H9 (cell line): ENCODE measurements at regions not wholly inside any gene's neighbourhood (a gene's known extent, or its start where the extent isn't known, plus 50 kb on each side); places are given as distances from the start of the nearest gene placed in this dataset.

Source experiments
- DNase-seq: peaks from one replicate; pipeline ENCODE4 v3.0.0-alpha.2; 2017
- H2AFZ ChIP-seq: one replicate; pipeline ENCODE4 v1.6.1; 2013; ENCODE audit warnings: mild to moderate bottlenecking, low read length, control low read depth, moderate library complexity
- H2AK5ac ChIP-seq: 2 replicates; pipeline ENCODE4 v1.6.1; 2013; ENCODE audit warnings: low read length, control low read depth, mixed read lengths; ENCODE audit not compliant: insufficient read length
- H2BK120ac ChIP-seq: one replicate; pipeline ENCODE4 v1.6.1; 2013; ENCODE audit warnings: low read depth, mild to moderate bottlenecking, low read length, control low read depth, inconsistent platforms; ENCODE audit not compliant: poor library complexity, severe bottlenecking
- H2BK12ac ChIP-seq: 2 replicates; pipeline ENCODE4 v1.6.1; 2013; ENCODE audit warnings: low read length, control low read depth, mixed read lengths, low read depth; ENCODE audit not compliant: insufficient read length
- H2BK15ac ChIP-seq: 2 replicates; pipeline ENCODE4 v1.6.1; 2013; ENCODE audit warnings: low read depth, low read length, control low read depth
- H2BK20ac ChIP-seq: one replicate; pipeline ENCODE4 v1.6.1; 2013; ENCODE audit warnings: low read depth, mild to moderate bottlenecking, low read length, control low read depth, inconsistent platforms; ENCODE audit not compliant: poor library complexity, severe bottlenecking
- H2BK5ac ChIP-seq: 2 replicates; pipeline ENCODE4 v1.6.1; 2013; ENCODE audit warnings: low read length, control low read depth, mixed read lengths; ENCODE audit not compliant: insufficient read length
- H3K14ac ChIP-seq: 2 replicates; pipeline ENCODE4 v1.6.1; 2013; ENCODE audit warnings: low read length, control low read depth; ENCODE audit not compliant: insufficient read depth
- H3K18ac ChIP-seq: 2 replicates; pipeline ENCODE4 v1.6.1; 2013; ENCODE audit warnings: low read depth, mild to moderate bottlenecking, mixed read lengths, low read length, control low read depth; ENCODE audit not compliant: insufficient read length
- H3K23ac ChIP-seq: 2 replicates; pipeline ENCODE4 v1.6.1; 2013; ENCODE audit warnings: low read length, control low read depth, mixed read lengths, low read depth; ENCODE audit not compliant: insufficient read length
- H3K23me2 ChIP-seq: 2 replicates; pipeline ENCODE4 v1.6.1; 2013; ENCODE audit warnings: low read depth, mild to moderate bottlenecking, mixed read lengths, low read length, control low read depth; ENCODE audit not compliant: insufficient read length, poor library complexity, severe bottlenecking
- H3K27ac ChIP-seq: 2 replicates; pipeline ENCODE4 v1.5.1; 2013; ENCODE audit warnings: low read length, control low read depth, mixed read lengths, low read depth; ENCODE audit not compliant: insufficient read length
- H3K27me3 ChIP-seq: 2 replicates; pipeline ENCODE4 v1.6.1; 2013; ENCODE audit warnings: low read length, control low read depth, inconsistent platforms; ENCODE audit not compliant: insufficient read depth
- H3K4ac ChIP-seq: 2 replicates; pipeline ENCODE4 v1.6.1; 2013; ENCODE audit warnings: low read depth, mild to moderate bottlenecking, control low read depth, inconsistent platforms, low read length, moderate library complexity
- H3K4me1 ChIP-seq: 2 replicates; pipeline ENCODE4 v1.6.1; 2013; ENCODE audit warnings: low read length, control low read depth, inconsistent platforms; ENCODE audit not compliant: insufficient read depth
- H3K4me2 ChIP-seq: 2 replicates; pipeline ENCODE4 v1.6.1; 2013; ENCODE audit warnings: low read length, control low read depth, mixed read lengths; ENCODE audit not compliant: insufficient read length, insufficient read depth
- H3K56ac ChIP-seq: 2 replicates; pipeline ENCODE4 v1.6.1; 2013; ENCODE audit warnings: low read depth, mild to moderate bottlenecking, mixed read lengths, low read length, control low read depth; ENCODE audit not compliant: insufficient read length
- H3K79me1 ChIP-seq: 2 replicates; pipeline ENCODE4 v1.6.1; 2013; ENCODE audit warnings: low read depth, mild to moderate bottlenecking, moderate library complexity, low read length, control low read depth, inconsistent platforms; ENCODE audit not compliant: insufficient read depth, poor library complexity, severe bottlenecking
- H3K79me2 ChIP-seq: 2 replicates; pipeline ENCODE4 v1.6.1; 2013; ENCODE audit warnings: low read length, control low read depth, inconsistent platforms; ENCODE audit not compliant: insufficient read depth
- H3K9ac ChIP-seq: 2 replicates; pipeline ENCODE4 v1.6.1; 2013; ENCODE audit warnings: low read length, control low read depth, mixed read lengths; ENCODE audit not compliant: insufficient read length; ENCODE audit errors: extremely low read depth
- H3K9me3 ChIP-seq: one replicate; pipeline ENCODE4 v1.6.1; 2013; ENCODE audit warnings: low read depth, low read length, inconsistent platforms; ENCODE audit not compliant: control insufficient read depth
- H3T11ph ChIP-seq: one replicate; pipeline ENCODE4 v1.6.1; 2013; ENCODE audit warnings: mild to moderate bottlenecking, low read length, control low read depth, inconsistent platforms
- H4K20me1 ChIP-seq: one replicate; pipeline ENCODE4 v1.6.1; 2013; ENCODE audit not compliant: control insufficient read depth, insufficient read length, insufficient read depth
- H4K5ac ChIP-seq: 2 replicates; pipeline ENCODE4 v1.6.1; 2013; ENCODE audit warnings: low read depth, mild to moderate bottlenecking, mixed read lengths, low read length, control low read depth; ENCODE audit not compliant: insufficient read length
- H4K8ac ChIP-seq: replicated peaks from 2 replicates; pipeline ENCODE4 v1.6.1; 2013; ENCODE audit warnings: low read length, control low read depth, mixed read lengths, low read depth; ENCODE audit not compliant: insufficient read length
- H4K91ac ChIP-seq: 2 replicates; pipeline ENCODE4 v1.6.1; 2013; ENCODE audit warnings: low read depth, mild to moderate bottlenecking, moderate library complexity, mixed read lengths, low read length, control low read depth; ENCODE audit not compliant: insufficient read length
- H3K27ac Mint-ChIP-seq, 3 experiments: 2 replicates in 2 of 3; 3 replicates in 1 of 3; pipeline ENCODE4 v1.8.0; 2020 to 2021; ENCODE audit warnings: mixed read lengths in 3 of 3, mild to moderate bottlenecking in 1 of 3, moderate library complexity in 1 of 3
- H3K27me3 Mint-ChIP-seq: 2 replicates; pipeline ENCODE4 v1.8.0; 2021; ENCODE audit warnings: low read depth, mild to moderate bottlenecking, moderate library complexity, mixed read lengths
- H3K36me3 Mint-ChIP-seq, 3 experiments: 2 replicates in 2 of 3; 3 replicates in 1 of 3; pipeline ENCODE4 v1.8.0; 2020 to 2021; ENCODE audit warnings: low read depth in 3 of 3, mixed read lengths in 3 of 3; ENCODE audit not compliant: insufficient read depth in 1 of 3
- H3K4me1 Mint-ChIP-seq, 2 experiments: 2 replicates each; pipeline ENCODE4 v1.8.0; 2020; ENCODE audit warnings: mixed read lengths in 2 of 2
- H3K4me3 Mint-ChIP-seq, 2 experiments: 2 replicates in 1 of 2; 3 replicates in 1 of 2; pipeline ENCODE4 v1.8.0; 2020 to 2021; ENCODE audit warnings: mild to moderate bottlenecking in 2 of 2, mixed read lengths in 2 of 2, moderate library complexity in 1 of 2
- H3K9me3 Mint-ChIP-seq, 2 experiments: 2 replicates in 1 of 2; 3 replicates in 1 of 2; pipeline ENCODE4 v1.8.0; 2020; ENCODE audit warnings: mild to moderate bottlenecking in 2 of 2, mixed read lengths in 2 of 2, moderate library complexity in 1 of 2
- CTCF ChIP-seq: fragments of 200-600 bp; sonication (generic); conservative IDR thresholded peaks from 3 replicates; pipeline ENCODE4 v1.8.0; 2021; ENCODE audit warnings: antibody characterized with exemption, mild to moderate bottlenecking
- WGBS: extraction: QIAGEN DNeasy Blood & Tissue Kit; methylation state at CpG from one replicate; pipeline ENCODE4 v1.1.7; 2013; ENCODE audit warnings: missing lambda C conversion rate, low lambda C conversion rate, mixed read lengths; ENCODE audit not compliant: insufficient read length; ENCODE audit errors: extremely low coverage; 5-methylcytosine and 5-hydroxymethylcytosine counted together

- DNase-seq = no peak
- Histone ChIP-seq H2BK5ac (no peak overlapping the region), H3K9me3 (no peaks in the 10 kb centered on the region), H2BK12ac (no peak overlapping the region), H2BK20ac (no peak overlapping the region), H2BK15ac (no peak overlapping the region), H3K4ac (no peak overlapping the region), H3K27me3 (no peaks in the 10 kb centered on the region), H4K8ac (no peak overlapping the region), H3K27ac (no peak overlapping the region), H3K18ac (no peak overlapping the region), H3K23me2 (no peaks in the 10 kb centered on the region), H3K23ac (no peak overlapping the region), H3K14ac (no peak overlapping the region), H3K9ac (no peak overlapping the region), H4K5ac (no peak overlapping the region), H3T11ph (no peak overlapping the region), H4K91ac (no peak overlapping the region), H2AFZ (no peak overlapping the region), H2AK5ac (no peak overlapping the region), H4K20me1 (no peaks in the 10 kb centered on the region), H3K56ac (no peak overlapping the region), H3K4me2 (no peak overlapping the region), H2BK120ac (no peak overlapping the region), H3K79me1 (no peaks in the 10 kb centered on the region), H3K4me1 (no peaks in the 10 kb centered on the region), H3K79me2 (no peaks in the 10 kb centered on the region)
- no peak for TF ChIP-seq CTCF
- Mint-ChIP-seq H3K27ac (peak overlapping the region in 1 of 3 experiments; percentile 35; a peak in 1 of 7 replicates), H3K9me3 (no peaks in the 10 kb centered on the region), H3K27me3 (no peaks in the 10 kb centered on the region), H3K4me1 (no peaks in the 10 kb centered on the region; a peak in 1 of 4 replicates), H3K36me3 (no peaks in the 10 kb centered on the region), H3K4me3 (no peak overlapping the region)
- no CpG with 5 or more reads among the region's 2 CpGs for WGBS
Observed at GRCh38 chr3:106190296-106190695, 321.5 kb upstream of the CBLB start.
